ENCODE measurements at regions not wholly inside any gene's neighbourhood (a gene's known extent, or its start where the extent isn't known, plus 50 kb on each side); places are given as distances from the start of the nearest gene placed in this dataset.

- TF ChIP-seq CTCF (IDR thresholded peaks at IDR 0.05), result no peak
- TF ChIP-seq ZFX (IDR thresholded peaks at IDR 0.05; ENCODE audit: borderline replicate concordance), result no peak
Measured at GRCh38 chr7:125492521-125492920, 562.9 kb upstream of the POT1 start.
